Sigmoid colon (tissue), 6 donors: ENCODE measurements at regions not wholly inside any gene's neighbourhood (a gene's known extent, or its start where the extent isn't known, plus 50 kb on each side); places are given as distances from the start of the nearest gene placed in this dataset.

ENCODE experiments used
- DNase-seq: peaks from one replicate; pipeline ENCODE4 v3.0.0-alpha.2; 2019
- H3K27ac ChIP-seq, 4 donors: fragments of 200-600 bp; sonication (generic); one replicate each; pipeline ENCODE4 v1.5.1; 2016 to 2019; ENCODE audit warnings: mild to moderate bottlenecking in 1 of 4
- H3K27me3 ChIP-seq, 3 donors: fragments of 200-600 bp; sonication (generic); one replicate each; pipeline ENCODE4 v1.5.1; 2019; ENCODE audit warnings: mild to moderate bottlenecking in 1 of 3
- H3K36me3 ChIP-seq, 4 donors: fragments of 200-600 bp; sonication (generic); one replicate each; pipeline ENCODE4 v1.5.1; 2016 to 2019
- H3K4me1 ChIP-seq, 4 donors: fragments of 200-600 bp; sonication (generic); one replicate each; pipeline ENCODE4 v1.5.1; 2017 to 2019
- H3K4me3 ChIP-seq, 4 donors: fragments of 200-600 bp; sonication (generic); one replicate each; pipeline ENCODE4 v1.5.1; 2017 to 2019; ENCODE audit warnings: mild to moderate bottlenecking in 2 of 4, moderate library complexity in 1 of 4
- H3K9me3 ChIP-seq, 4 donors: fragments of 200-600 bp in 3 of 4; sonication (generic) in 3 of 4; one replicate each; pipeline versions ENCODE4 v1.5.1 to v1.6.1; 2013 to 2019
- CTCF ChIP-seq, 4 experiments: fragments of 450-650 bp in 3 of 4; fragments of 200-600 bp in 1 of 4; IDR thresholded peaks; one replicate each; pipeline ENCODE4 v1.5.1; 2016 to 2019; ENCODE audit warnings: antibody characterized with exemption in 4 of 4, mild to moderate bottlenecking in 3 of 4, moderate library complexity in 2 of 4
- EP300 ChIP-seq, 4 donors: sonication (generic); formaldehyde crosslinking; IDR thresholded peaks; one replicate each; pipeline ENCODE4 v1.6.1; 2017; ENCODE audit warnings: antibody characterized with exemption in 4 of 4
- POLR2A ChIP-seq, 2 donors: fragments of 450-650 bp; IDR thresholded peaks; one replicate each; pipeline ENCODE4 v1.6.1; 2016; ENCODE audit warnings: antibody characterized with exemption in 2 of 2, mild to moderate bottlenecking in 2 of 2, moderate library complexity in 2 of 2
- POLR2AphosphoS5 ChIP-seq, 4 donors: sonication (generic); formaldehyde crosslinking; IDR thresholded peaks; one replicate each; pipeline ENCODE4 v1.6.1; 2017; ENCODE audit warnings: antibody characterized with exemption in 4 of 4
- WGBS, 2 donors: extraction: QIAGEN DNeasy Blood & Tissue Kit; methylation state at CpG; one replicate each; pipeline ENCODE4 v1.1.7; 2013; 5-methylcytosine and 5-hydroxymethylcytosine counted together
- intact Hi-C: fragments of 100-400 bp; cut with DNase I; formaldehyde crosslinking; loops from one replicate; pipeline ENCODE4 v1.15.1; 2023
- donor health status: healthy with polysubstance abuse.
- donor health status: healthy.

- Histone ChIP-seq H3K4me1 (peaks cover 0 to 9% (median 3%) of the 10 kb centered on the region in 4 donors), H3K4me3 (no peak overlapping the region), H3K27ac (no peak overlapping the region), H3K9me3 (no peaks in the 10 kb centered on the region), H3K36me3 (no peaks in the 10 kb centered on the region), H3K27me3 (no peaks in the 10 kb centered on the region)
- 93 to 96% methylated on average over 5 of the region's 5 CpGs for WGBS, 2 donors
- intact Hi-C loops = no loop called here
- TF ChIP-seq POLR2AphosphoS5 (IDR thresholded peaks at IDR 0.05) = no peak
- no peak for TF ChIP-seq EP300 (IDR thresholded peaks at IDR 0.05)
- TF ChIP-seq CTCF (IDR thresholded peaks at IDR 0.05) = no peak
- no peak for TF ChIP-seq POLR2A (IDR thresholded peaks at IDR 0.05)
- DNase-seq = no peak
These were observed 96.6 kb upstream of the LRIG1 start for GRCh38 chr3:66597308-66597863.

GRCh38 chr3:66598168-66598567 is 97.3 kb upstream of the LRIG1 start:
- Histone ChIP-seq H3K27ac (no peak overlapping the region), H3K4me1 (peaks cover 0 to 6% (median 5%) of the 10 kb centered on the region in 4 donors), H3K36me3 (no peaks in the 10 kb centered on the region), H3K9me3 (no peaks in the 10 kb centered on the region), H3K4me3 (no peak overlapping the region), H3K27me3 (no peaks in the 10 kb centered on the region)
- intact Hi-C loops = no loop called here
- TF ChIP-seq POLR2AphosphoS5 (IDR thresholded peaks at IDR 0.05) = no peak
- TF ChIP-seq POLR2A (IDR thresholded peaks at IDR 0.05) = no peak
- no peak for TF ChIP-seq EP300 (IDR thresholded peaks at IDR 0.05)
- no peak for TF ChIP-seq CTCF (IDR thresholded peaks at IDR 0.05)
- DNase-seq = no peak
- 82 to 92% methylated on average over 6 of the region's 6 CpGs for WGBS, 2 donors

- TF ChIP-seq CTCF (IDR thresholded peaks at IDR 0.05) (no peak), POLR2AphosphoS5 (IDR thresholded peaks at IDR 0.05) (no peak), POLR2A (IDR thresholded peaks at IDR 0.05) (no peak), EP300 (IDR thresholded peaks at IDR 0.05) (no peak)
- 85 to 93% methylated on average over 4 of the region's 4 CpGs for WGBS, 2 donors
- Histone ChIP-seq H3K27me3 (no peaks in the 10 kb centered on the region), H3K4me3 (no peak overlapping the region), H3K27ac (no peak overlapping the region), H3K36me3 (no peaks in the 10 kb centered on the region), H3K9me3 (no peaks in the 10 kb centered on the region), H3K4me1 (peaks cover 0 to 8% (median 5%) of the 10 kb centered on the region in 4 donors)
- intact Hi-C loops = no loop called here
- no peak for DNase-seq
These were observed 101.4 kb upstream of the LRIG1 start for GRCh38 chr3:66602237-66602636.

- no peaks in the 10 kb centered on the region for H3K27me3 ChIP-seq
- WGBS, 2 donors = 79 to 86% methylated on average over 5 of the region's 5 CpGs
- peaks cover 0 to 8% (median 5%) of the 10 kb centered on the region in 4 donors for H3K4me1 ChIP-seq
- intact Hi-C loops = no loop called here
- H3K27ac ChIP-seq = no peak overlapping the region
- DNase-seq = no peak
- H3K9me3 ChIP-seq = no peaks in the 10 kb centered on the region
- no peaks in the 10 kb centered on the region for H3K36me3 ChIP-seq
- H3K4me3 ChIP-seq = no peak overlapping the region
- TF ChIP-seq POLR2AphosphoS5 (IDR thresholded peaks at IDR 0.05) (no peak), EP300 (IDR thresholded peaks at IDR 0.05) (no peak), POLR2A (IDR thresholded peaks at IDR 0.05) (no peak), CTCF (IDR thresholded peaks at IDR 0.05) (no peak)
These were observed 101.9 kb upstream of the LRIG1 start for GRCh38 chr3:66602691-66603090.

- Histone ChIP-seq H3K27me3 (no peaks in the 10 kb centered on the region), H3K9me3 (no peaks in the 10 kb centered on the region), H3K4me3 (no peak overlapping the region), H3K36me3 (no peaks in the 10 kb centered on the region), H3K27ac (no peak overlapping the region), H3K4me1 (peaks cover 0 to 8% (median 3%) of the 10 kb centered on the region in 4 donors)
- WGBS, 2 donors = 46 to 49% methylated on average over 4 of the region's 4 CpGs
- intact Hi-C loops = no loop called here
- DNase-seq = no peak
- TF ChIP-seq POLR2A (IDR thresholded peaks at IDR 0.05) (no peak), EP300 (IDR thresholded peaks at IDR 0.05) (no peak), CTCF (IDR thresholded peaks at IDR 0.05) (no peak)
These were observed 102.4 kb upstream of the LRIG1 start for GRCh38 chr3:66603151-66603611.
